CD4-positive, alpha-beta memory T cell (primary cell): ENCODE measurements at regions not wholly inside any gene's neighbourhood (a gene's known extent, or its start where the extent isn't known, plus 50 kb on each side); places are given as distances from the start of the nearest gene placed in this dataset.

Experiments used
- CTCF ChIA-PET: fragments of 350-600 bp; sonication (Branson Sonifier 250); formaldehyde crosslinking; loops from one replicate; lab custom pipeline; 2021; ENCODE audit warnings: inconsistent platforms; ENCODE audit not compliant: partially characterized antibody; lab: Charles Lee
- POLR2A ChIA-PET: fragments of 350-600 bp; sonication (Branson Sonifier 250); formaldehyde crosslinking; loops from one replicate; lab custom pipeline; 2021; ENCODE audit not compliant: partially characterized antibody; lab: Charles Lee
- DNase-seq, 5 donors: peaks; one replicate each; pipeline versions ENCODE4 v3.0.0 to v3.0.0-alpha.2; 2020 to 2022; ENCODE audit warnings: mixed read lengths in 1 of 5
- H3K27ac ChIP-seq: one replicate; pipeline ENCODE4 v1.7.0; 2013; ENCODE audit warnings: low read depth, low read length
- H3K27me3 ChIP-seq: 2 replicates; pipeline ENCODE4 v1.7.0; 2013; ENCODE audit warnings: mild to moderate bottlenecking, low read length, moderate library complexity; ENCODE audit not compliant: insufficient read depth
- H3K36me3 ChIP-seq: 2 replicates; pipeline ENCODE4 v1.7.0; 2013; ENCODE audit warnings: mild to moderate bottlenecking, low read length, moderate library complexity; ENCODE audit not compliant: insufficient read depth
- H3K4me1 ChIP-seq: 2 replicates; pipeline ENCODE4 v1.7.0; 2013; ENCODE audit warnings: mild to moderate bottlenecking, low read length, moderate library complexity; ENCODE audit not compliant: insufficient read depth
- H3K4me3 ChIP-seq, 2 donors: one replicate each; pipeline ENCODE4 v1.7.0; 2013; ENCODE audit warnings: low read length in 2 of 2, mild to moderate bottlenecking in 1 of 2
- H3K9me3 ChIP-seq, 2 donors: one replicate each; pipeline ENCODE4 v1.7.0; 2013; ENCODE audit warnings: low read length in 2 of 2, control low read depth in 1 of 2; ENCODE audit not compliant: control insufficient read depth in 1 of 2
- H3K27ac Mint-ChIP-seq, 7 donors: one replicate each; pipeline ENCODE4 v1.8.0; 2020 to 2021; ENCODE audit warnings: mixed read lengths in 7 of 7, mild to moderate bottlenecking in 6 of 7, inconsistent platforms in 3 of 7, moderate library complexity in 3 of 7
- H3K27me3 Mint-ChIP-seq, 2 donors: one replicate each; pipeline ENCODE4 v1.8.0; 2020 to 2021; ENCODE audit warnings: mixed read lengths in 2 of 2
- H3K36me3 Mint-ChIP-seq, 2 donors: one replicate each; pipeline ENCODE4 v1.8.0; 2020 to 2021; ENCODE audit warnings: mixed read lengths in 2 of 2, inconsistent platforms in 1 of 2, mild to moderate bottlenecking in 1 of 2
- H3K4me1 Mint-ChIP-seq, 4 donors: one replicate each; pipeline ENCODE4 v1.8.0; 2020 to 2021; ENCODE audit warnings: mixed read lengths in 4 of 4, mild to moderate bottlenecking in 1 of 4
- H3K4me3 Mint-ChIP-seq, 8 donors: one replicate each; pipeline ENCODE4 v1.8.0; 2020 to 2021; ENCODE audit warnings: mixed read lengths in 8 of 8, mild to moderate bottlenecking in 7 of 8, moderate library complexity in 6 of 8, inconsistent platforms in 3 of 8
- H3K9me3 Mint-ChIP-seq, 8 donors: one replicate each; pipeline ENCODE4 v1.8.0; 2020 to 2021; ENCODE audit warnings: mixed read lengths in 8 of 8, mild to moderate bottlenecking in 5 of 8, inconsistent platforms in 3 of 8, moderate library complexity in 1 of 8
- intact Hi-C: fragments of 100-400 bp; cut with micrococcal nuclease; formaldehyde crosslinking; loops from one replicate; pipeline ENCODE4 v1.15.1; 2023

GRCh38 chr4:3382251-3382650 lies 59.5 kb upstream of the HGFAC start:
- Mint-ChIP-seq H3K36me3 (peaks cover 0 to 24% of the 10 kb centered on the region in 2 donors), H3K4me1 (peaks cover 0 to 5% (median 0%) of the 10 kb centered on the region in 4 donors), H3K9me3 (peaks cover 0 to 31% (median 16%) of the 10 kb centered on the region in 8 donors), H3K27ac (peak overlapping the region in 1 of 7 donors; percentile 13), H3K4me3 (no peak overlapping the region), H3K27me3 (no peaks in the 10 kb centered on the region)
- Histone ChIP-seq H3K4me1 (no peaks in the 10 kb centered on the region), H3K4me3 (no peak overlapping the region), H3K27me3 (no peaks in the 10 kb centered on the region), H3K27ac (no peak overlapping the region), H3K36me3 (no peaks in the 10 kb centered on the region), H3K9me3 (peaks cover 0 to 12% of the 10 kb centered on the region in 2 donors)
- POLR2A ChIA-PET = no interaction called here
- CTCF ChIA-PET = no interaction called here
- DNase-seq = no peak
- intact Hi-C loops = no loop called here

GRCh38 chr4:3384391-3384770 lies 57.4 kb upstream of the HGFAC start:
- Histone ChIP-seq H3K9me3 (peaks cover 0 to 12% of the 10 kb centered on the region in 2 donors), H3K4me1 (no peaks in the 10 kb centered on the region), H3K36me3 (no peaks in the 10 kb centered on the region), H3K27me3 (no peaks in the 10 kb centered on the region), H3K27ac (no peak overlapping the region), H3K4me3 (no peak overlapping the region)
- intact Hi-C loops = no loop called here
- H3K4me3 Mint-ChIP-seq = no peak overlapping the region
- DNase-seq = no peak
- no peak overlapping the region for H3K27ac Mint-ChIP-seq
- H3K4me1 Mint-ChIP-seq = peaks cover 0 to 10% (median 2%) of the 10 kb centered on the region in 4 donors
- POLR2A ChIA-PET = no interaction called here
- CTCF ChIA-PET = no interaction called here
- H3K36me3 Mint-ChIP-seq = peaks cover 0 to 10% of the 10 kb centered on the region in 2 donors
- H3K9me3 Mint-ChIP-seq = peaks cover 0 to 24% (median 14%) of the 10 kb centered on the region in 8 donors
- peaks cover 0 to 1% of the 10 kb centered on the region in 2 donors for H3K27me3 Mint-ChIP-seq

GRCh38 chr4:3384771-3385710 lies 56.7 kb upstream of the HGFAC start:
- H3K4me1 ChIP-seq = no peaks in the 10 kb centered on the region
- H3K36me3 ChIP-seq = no peaks in the 10 kb centered on the region
- Mint-ChIP-seq H3K4me3 (no peak overlapping the region), H3K9me3 (peaks cover 0 to 17% (median 11%) of the 10 kb centered on the region in 8 donors), H3K27ac (no peak overlapping the region), H3K27me3 (peaks cover 0 to 4% of the 10 kb centered on the region in 2 donors), H3K36me3 (peaks cover 0 to 4% of the 10 kb centered on the region in 2 donors), H3K4me1 (peaks cover 0 to 10% (median 2%) of the 10 kb centered on the region in 4 donors)
- H3K27me3 ChIP-seq = no peaks in the 10 kb centered on the region
- no peak overlapping the region for H3K27ac ChIP-seq
- DNase-seq = no peak
- ChIA-PET POLR2A (no interaction called here), CTCF (no interaction called here)
- intact Hi-C loops = no loop called here
- no peak overlapping the region for H3K4me3 ChIP-seq
- H3K9me3 ChIP-seq = peaks cover 0 to 9% of the 10 kb centered on the region in 2 donors

GRCh38 chr4:3385711-3386420 lies 55.9 kb upstream of the HGFAC start:
- H3K9me3 Mint-ChIP-seq = peaks cover 0 to 11% (median 7%) of the 10 kb centered on the region in 8 donors
- no peak for DNase-seq
- Histone ChIP-seq H3K4me3 (no peak overlapping the region), H3K27me3 (no peaks in the 10 kb centered on the region), H3K36me3 (no peaks in the 10 kb centered on the region), H3K9me3 (peaks cover 0 to 1% of the 10 kb centered on the region in 2 donors), H3K4me1 (no peaks in the 10 kb centered on the region), H3K27ac (no peak overlapping the region)
- intact Hi-C loops = no loop called here
- peaks cover 0 to 2% of the 10 kb centered on the region in 2 donors for H3K36me3 Mint-ChIP-seq
- H3K27me3 Mint-ChIP-seq = peaks cover 0 to 4% of the 10 kb centered on the region in 2 donors
- ChIA-PET POLR2A (no interaction called here), CTCF (no interaction called here)
- H3K4me3 Mint-ChIP-seq = no peak overlapping the region
- no peak overlapping the region for H3K27ac Mint-ChIP-seq
- peaks cover 0 to 10% (median 2%) of the 10 kb centered on the region in 4 donors for H3K4me1 Mint-ChIP-seq

- Mint-ChIP-seq H3K36me3 (no peaks in the 10 kb centered on the region), H3K9me3 (peaks cover 0 to 4% (median 1%) of the 10 kb centered on the region in 8 donors), H3K4me3 (no peak overlapping the region), H3K4me1 (peaks cover 0 to 10% (median 2%) of the 10 kb centered on the region in 4 donors), H3K27ac (no peak overlapping the region), H3K27me3 (peaks cover 0 to 4% of the 10 kb centered on the region in 2 donors)
- Histone ChIP-seq H3K4me3 (no peak overlapping the region), H3K36me3 (no peaks in the 10 kb centered on the region), H3K4me1 (no peaks in the 10 kb centered on the region), H3K27me3 (no peaks in the 10 kb centered on the region), H3K27ac (no peak overlapping the region), H3K9me3 (no peaks in the 10 kb centered on the region)
- intact Hi-C loops = no loop called here
- DNase-seq = no peak
- CTCF ChIA-PET = no interaction called here
- POLR2A ChIA-PET = no interaction called here
Measured at GRCh38 chr4:3386526-3386925, 55.2 kb upstream of the HGFAC start.

- ChIA-PET POLR2A (no interaction called here), CTCF (no interaction called here)
- Histone ChIP-seq H3K27ac (no peak overlapping the region), H3K36me3 (no peaks in the 10 kb centered on the region), H3K9me3 (no peaks in the 10 kb centered on the region), H3K27me3 (no peaks in the 10 kb centered on the region), H3K4me1 (no peaks in the 10 kb centered on the region), H3K4me3 (no peak overlapping the region)
- intact Hi-C loops = no loop called here
- no peak for DNase-seq
- Mint-ChIP-seq H3K36me3 (no peaks in the 10 kb centered on the region), H3K27me3 (peaks cover 0 to 4% of the 10 kb centered on the region in 2 donors), H3K9me3 (peaks cover 0 to 4% (median 0%) of the 10 kb centered on the region in 8 donors), H3K27ac (peak overlapping the region in 2 of 7 donors; percentile 15 to 55), H3K4me3 (peak overlapping the region in 1 of 8 donors; percentile 36), H3K4me1 (peaks cover 0 to 10% (median 2%) of the 10 kb centered on the region in 4 donors)
Measured at GRCh38 chr4:3387154-3387942, 54.4 kb upstream of the HGFAC start.
